22Rv1 (cell line): ENCODE measurements at regions not wholly inside any gene's neighbourhood (a gene's known extent, or its start where the extent isn't known, plus 50 kb on each side); places are given as distances from the start of the nearest gene placed in this dataset.

ENCODE experiments used
- H3K27ac ChIP-seq: fragments of 450-650 bp; 2 replicates; pipeline ENCODE4 v1.5.1; 2017
- CTCF ChIP-seq: fragments of 450-650 bp; IDR thresholded peaks from 2 replicates; pipeline ENCODE4 v1.5.1; 2017; ENCODE audit warnings: mild to moderate bottlenecking
- ZFX ChIP-seq: fragments of 450-650 bp; IDR thresholded peaks from 2 replicates; pipeline ENCODE4 v1.6.1; 2017; ENCODE audit warnings: antibody characterized with exemption, borderline replicate concordance

- TF ChIP-seq ZFX (no peak), CTCF (no peak)
- H3K27ac ChIP-seq = no peak overlapping the region
These were observed 237.5 kb downstream of the COG6 start for GRCh38 chr13:39892721-39893685.

GRCh38 chr13:39893808-39894207 is 238.3 kb downstream of the COG6 start:
- TF ChIP-seq ZFX (no peak), CTCF (no peak)
- no peak overlapping the region for H3K27ac ChIP-seq

GRCh38 chr13:39894586-39894985 is 239.1 kb downstream of the COG6 start:
- TF ChIP-seq CTCF (no peak), ZFX (no peak)
- H3K27ac ChIP-seq = no peak overlapping the region

GRCh38 chr13:39895254-39895653 is 239.8 kb downstream of the COG6 start:
- no peak overlapping the region for H3K27ac ChIP-seq
- no peak for TF ChIP-seq CTCF
- no peak for TF ChIP-seq ZFX

GRCh38 chr13:39897636-39898035 is 242.2 kb downstream of the COG6 start:
- H3K27ac ChIP-seq = no peak overlapping the region
- no peak for TF ChIP-seq CTCF
- TF ChIP-seq ZFX = no peak

- peak overlapping the region; percentile 38; the same call in 1 of the 2 replicates for H3K27ac ChIP-seq
- TF ChIP-seq CTCF = no peak
- TF ChIP-seq ZFX = no peak
These were observed 244.8 kb downstream of the COG6 start for GRCh38 chr13:39900106-39900750.

- TF ChIP-seq CTCF (no peak), ZFX (no peak)
- H3K27ac ChIP-seq = no peak overlapping the region
These were observed 249.5 kb downstream of the COG6 start for GRCh38 chr13:39904959-39905358.
